IMR-90 (cell line): ENCODE measurements at regions not wholly inside any gene's neighbourhood (a gene's known extent, or its start where the extent isn't known, plus 50 kb on each side); places are given as distances from the start of the nearest gene placed in this dataset.

Source experiments
- CEBPB ChIP-seq: IDR thresholded peaks from 2 replicates; pipeline ENCODE4 v1.6.1; 2012; ENCODE audit warnings: low read depth, low read length, improper control_type of control experiment
- CHD1 ChIP-seq: IDR thresholded peaks from 2 replicates; pipeline ENCODE4 v1.6.1; 2012; ENCODE audit warnings: low read depth, low read length, improper control_type of control experiment
- MAFK ChIP-seq: IDR thresholded peaks from 2 replicates; pipeline ENCODE4 v1.6.1; 2012; ENCODE audit warnings: low read depth, low read length, improper control_type of control experiment
- MAZ ChIP-seq: IDR thresholded peaks from 2 replicates; pipeline ENCODE4 v1.6.1; 2012; ENCODE audit warnings: low read depth, mild to moderate bottlenecking, low read length, improper control_type of control experiment, moderate library complexity, borderline replicate concordance
- MXI1 ChIP-seq: IDR thresholded peaks from 2 replicates; pipeline ENCODE4 v1.6.1; 2012; ENCODE audit warnings: low read depth, mild to moderate bottlenecking, low read length, moderate library complexity, borderline replicate concordance
- NFE2L2 ChIP-seq: fragments of 150-350 bp; IDR thresholded peaks from 2 replicates; pipeline ENCODE4 v1.6.1; 2016; ENCODE audit warnings: low read depth, mild to moderate bottlenecking, low read length
- POLR2A ChIP-seq: IDR thresholded peaks from 2 replicates; pipeline ENCODE4 v1.6.1; 2012; ENCODE audit warnings: mild to moderate bottlenecking, low read depth, low read length
- RAD21 ChIP-seq: IDR thresholded peaks from 2 replicates; pipeline ENCODE4 v1.6.1; 2012; ENCODE audit warnings: low read length, improper control_type of control experiment
- RCOR1 ChIP-seq: IDR thresholded peaks from 2 replicates; pipeline ENCODE4 v1.6.1; 2012; ENCODE audit warnings: mild to moderate bottlenecking, low read length, improper control_type of control experiment; ENCODE audit not compliant: insufficient replicate concordance
- RFX5 ChIP-seq: IDR thresholded peaks from 2 replicates; pipeline ENCODE4 v1.8.0; 2012; ENCODE audit warnings: low read depth, mild to moderate bottlenecking, low read length, moderate library complexity
- SMC3 ChIP-seq: fragments of 150-350 bp; IDR thresholded peaks from 2 replicates; pipeline ENCODE4 v1.6.1; 2016; ENCODE audit warnings: low read depth, mild to moderate bottlenecking, antibody characterized with exemption, low read length, moderate library complexity
- TF ChIP-seq, protein P1 (sequence below): conservative IDR thresholded peaks from 2 replicates; pipeline ENCODE4 v1.5.1; 2012; ENCODE audit warnings: mild to moderate bottlenecking, low read depth, low read length, improper control_type of control experiment
- TF ChIP-seq, protein P2 (sequence below): fragments of 150-350 bp; IDR thresholded peaks from 2 replicates; pipeline ENCODE4 v1.6.1; 2017; ENCODE audit warnings: mild to moderate bottlenecking, antibody characterized with exemption, low read length, low read depth

DNA sequence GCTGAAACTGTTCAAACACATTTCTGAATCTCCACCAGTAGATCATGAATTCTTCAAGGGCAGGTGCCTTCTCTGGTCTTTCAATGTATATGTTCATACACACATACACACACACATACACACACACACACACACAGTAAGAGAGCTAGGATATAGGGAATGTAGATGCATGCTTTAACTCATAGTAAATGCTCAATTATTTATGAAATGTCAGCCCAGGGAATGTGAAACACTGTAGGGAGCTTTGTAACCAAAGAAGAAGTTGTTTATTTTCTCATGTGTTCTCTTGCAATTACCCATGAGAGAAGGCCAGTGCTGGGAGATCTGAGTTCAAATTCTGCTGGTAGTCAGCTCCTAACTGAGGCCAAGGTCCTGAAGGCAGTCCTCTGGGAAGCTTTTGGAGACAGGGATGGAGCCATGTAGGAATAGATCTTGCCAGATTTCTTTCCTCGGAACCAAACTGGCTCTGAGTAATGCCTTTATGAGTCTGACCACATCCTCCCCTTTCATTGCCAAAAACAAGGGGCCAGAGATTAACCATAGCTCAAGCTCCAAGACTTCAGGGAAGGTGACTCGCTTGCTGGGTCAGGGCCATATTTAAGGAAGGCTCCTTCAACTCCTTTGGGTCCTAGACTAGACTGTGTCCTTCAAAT is 487.0 kb upstream of the TNC start:
- TF ChIP-seq, protein P1, sequence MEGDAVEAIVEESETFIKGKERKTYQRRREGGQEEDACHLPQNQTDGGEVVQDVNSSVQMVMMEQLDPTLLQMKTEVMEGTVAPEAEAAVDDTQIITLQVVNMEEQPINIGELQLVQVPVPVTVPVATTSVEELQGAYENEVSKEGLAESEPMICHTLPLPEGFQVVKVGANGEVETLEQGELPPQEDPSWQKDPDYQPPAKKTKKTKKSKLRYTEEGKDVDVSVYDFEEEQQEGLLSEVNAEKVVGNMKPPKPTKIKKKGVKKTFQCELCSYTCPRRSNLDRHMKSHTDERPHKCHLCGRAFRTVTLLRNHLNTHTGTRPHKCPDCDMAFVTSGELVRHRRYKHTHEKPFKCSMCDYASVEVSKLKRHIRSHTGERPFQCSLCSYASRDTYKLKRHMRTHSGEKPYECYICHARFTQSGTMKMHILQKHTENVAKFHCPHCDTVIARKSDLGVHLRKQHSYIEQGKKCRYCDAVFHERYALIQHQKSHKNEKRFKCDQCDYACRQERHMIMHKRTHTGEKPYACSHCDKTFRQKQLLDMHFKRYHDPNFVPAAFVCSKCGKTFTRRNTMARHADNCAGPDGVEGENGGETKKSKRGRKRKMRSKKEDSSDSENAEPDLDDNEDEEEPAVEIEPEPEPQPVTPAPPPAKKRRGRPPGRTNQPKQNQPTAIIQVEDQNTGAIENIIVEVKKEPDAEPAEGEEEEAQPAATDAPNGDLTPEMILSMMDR: no peak
- TF ChIP-seq CEBPB (no peak), RCOR1 (no peak), RAD21 (peak; percentile 13; the same call in 1 of the 2 replicates), MXI1 (no peak), RFX5 (no peak), POLR2A (no peak), NFE2L2 (no peak), SMC3 (no peak), CHD1 (no peak), MAZ (no peak), MAFK (no peak)
- TF ChIP-seq, protein P2, sequence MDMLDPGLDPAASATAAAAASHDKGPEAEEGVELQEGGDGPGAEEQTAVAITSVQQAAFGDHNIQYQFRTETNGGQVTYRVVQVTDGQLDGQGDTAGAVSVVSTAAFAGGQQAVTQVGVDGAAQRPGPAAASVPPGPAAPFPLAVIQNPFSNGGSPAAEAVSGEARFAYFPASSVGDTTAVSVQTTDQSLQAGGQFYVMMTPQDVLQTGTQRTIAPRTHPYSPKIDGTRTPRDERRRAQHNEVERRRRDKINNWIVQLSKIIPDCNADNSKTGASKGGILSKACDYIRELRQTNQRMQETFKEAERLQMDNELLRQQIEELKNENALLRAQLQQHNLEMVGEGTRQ: no peak
